SK-N-SH (cell line): ENCODE measurements at regions not wholly inside any gene's neighbourhood (a gene's known extent, or its start where the extent isn't known, plus 50 kb on each side); places are given as distances from the start of the nearest gene placed in this dataset.

Experiments used
- CTCF ChIA-PET: fragments of 300-600, 350-600 bp; formaldehyde crosslinking; extraction: SDS; loops from one replicate; lab custom pipeline; 2021; lab: Yijun Ruan, JAX
- POLR2A ChIA-PET: fragments of 350-600 bp; sonication (Branson Sonifier 250); formaldehyde crosslinking; extraction: SDS; loops from one replicate; lab custom pipeline; 2020; ENCODE audit warnings: antibody characterized with exemption, inconsistent platforms; lab: Yijun Ruan, JAX
- DNase-seq: peaks from one replicate; pipeline ENCODE4 v3.0.0; 2012
- H2AFZ ChIP-seq: fragments of 200-600 bp; sonication (generic); 2 replicates; pipeline ENCODE4 v1.8.1; 2016; ENCODE audit warnings: antibody characterized with exemption, mild to moderate bottlenecking, low read depth
- H3F3A ChIP-seq: fragments of 200-600 bp; sonication (generic); replicated peaks from 2 replicates; pipeline ENCODE3; 2016; ENCODE audit warnings: antibody characterized with exemption, mild to moderate bottlenecking; ENCODE audit not compliant: insufficient read depth
- H3K27ac ChIP-seq, 2 experiments: fragments of 200-500 bp in 1 of 2; fragments of 200-600 bp in 1 of 2; sonication (Bioruptor generic) in 1 of 2; sonication (generic), shearing (Covaris generic) in 1 of 2; 2 replicates each; pipeline versions ENCODE4 v1.5.1 to v1.6.1; 2014 to 2016; ENCODE audit warnings: low read depth in 2 of 2, inconsistent platforms in 1 of 2, low read length in 1 of 2, mild to moderate bottlenecking in 1 of 2, mixed read lengths in 1 of 2
- H3K27me3 ChIP-seq: fragments of 200-600 bp; sonication (generic), shearing (Covaris generic); 2 replicates; pipeline ENCODE4 v1.6.1; 2016; ENCODE audit warnings: mixed run types; ENCODE audit not compliant: insufficient read depth
- H3K36me3 ChIP-seq, 2 experiments: fragments of 200-500 bp in 1 of 2; fragments of 200-600 bp in 1 of 2; sonication (Bioruptor generic) in 1 of 2; sonication (generic) in 1 of 2; replicated peaks in 1 of 2; 2 replicates each; pipeline versions ENCODE3 to v1.5.1; 2014 to 2016; ENCODE audit warnings: low read length in 1 of 2, mild to moderate bottlenecking in 1 of 2; ENCODE audit not compliant: insufficient read depth in 2 of 2, control insufficient read depth in 1 of 2
- H3K4me1 ChIP-seq, 2 experiments: fragments of 200-500 bp in 1 of 2; fragments of 200-600 bp in 1 of 2; sonication (Bioruptor generic) in 1 of 2; sonication (generic), shearing (Covaris generic) in 1 of 2; 2 replicates each; pipeline versions ENCODE4 v1.5.1 to v1.6.1; 2014 to 2016; ENCODE audit warnings: low read depth in 1 of 2, low read length in 1 of 2, mixed run types in 1 of 2; ENCODE audit not compliant: insufficient read depth in 2 of 2, control insufficient read depth in 1 of 2
- H3K4me2 ChIP-seq: fragments of 200-600 bp; sonication (generic), shearing (Covaris generic); 2 replicates; pipeline ENCODE4 v1.6.1; 2017; ENCODE audit warnings: mixed run types
- H3K4me3 ChIP-seq, 2 experiments: fragments of 200-500 bp in 1 of 2; fragments of 200-600 bp in 1 of 2; sonication (Bioruptor generic) in 1 of 2; sonication (generic), shearing (Covaris generic) in 1 of 2; 2 replicates each; pipeline versions ENCODE4 v1.5.1 to v1.8.1; 2014 to 2016; ENCODE audit warnings: low read depth in 2 of 2, inconsistent platforms in 1 of 2, low read length in 1 of 2, mild to moderate bottlenecking in 1 of 2, mixed read lengths in 1 of 2, moderate library complexity in 1 of 2
- H3K79me2 ChIP-seq: fragments of 200-600 bp; sonication (generic); 2 replicates; pipeline ENCODE4 v1.8.1; 2017; ENCODE audit warnings: mild to moderate bottlenecking; ENCODE audit not compliant: insufficient read depth
- H3K9ac ChIP-seq: fragments of 200-600 bp; sonication (generic); 2 replicates; pipeline ENCODE4 v1.6.1; 2017; ENCODE audit warnings: mixed run types
- H3K9me2 ChIP-seq: fragments of 200-600 bp; sonication (generic); 2 replicates; pipeline ENCODE4 v1.6.1; 2017; ENCODE audit warnings: mixed run types
- H3K9me3 ChIP-seq: fragments of 200-600 bp; sonication (generic); 2 replicates; pipeline ENCODE4 v1.6.1; 2017; ENCODE audit warnings: mixed run types, mild to moderate bottlenecking, moderate library complexity
- H4K20me1 ChIP-seq: fragments of 200-600 bp; sonication (generic); 2 replicates; pipeline ENCODE4 v1.6.1; 2017; ENCODE audit warnings: mild to moderate bottlenecking, mixed run types; ENCODE audit not compliant: insufficient read depth
- EZH2phosphoT487 ChIP-seq: fragments of 200-600 bp; sonication (generic); IDR thresholded peaks from 2 replicates; pipeline ENCODE4 v1.6.1; 2017; ENCODE audit warnings: low read depth, mixed run types, mild to moderate bottlenecking, antibody characterized with exemption, moderate library complexity, borderline replicate concordance
- FOSL2 ChIP-seq: IDR thresholded peaks from 2 replicates; pipeline ENCODE4 v1.4.0; 2012; ENCODE audit warnings: low read depth, mild to moderate bottlenecking, moderate library complexity, borderline replicate concordance
- FOXJ3 ChIP-seq: sonication (generic); formaldehyde crosslinking; IDR thresholded peaks from 2 replicates; pipeline ENCODE4 v1.5.1; 2020; ENCODE audit warnings: mild to moderate bottlenecking, missing genetic modification reagents
- GABPA ChIP-seq: IDR thresholded peaks from 2 replicates; pipeline ENCODE4 v1.4.0; 2012; ENCODE audit warnings: low read depth, mild to moderate bottlenecking
- IRF3 ChIP-seq: fragments of 150-350 bp; IDR thresholded peaks from 2 replicates; pipeline ENCODE4 v1.6.1; 2016; ENCODE audit warnings: mild to moderate bottlenecking, low read depth, low read length
- JUND ChIP-seq: IDR thresholded peaks from 2 replicates; pipeline ENCODE4 v1.4.0; 2012
- MAX ChIP-seq: IDR thresholded peaks from 2 replicates; pipeline ENCODE4 v1.4.0; 2012; ENCODE audit warnings: low read depth
- MEF2A ChIP-seq: IDR thresholded peaks from 2 replicates; pipeline ENCODE4 v1.4.0; 2012; ENCODE audit warnings: low read depth, borderline replicate concordance
- NFIC ChIP-seq: IDR thresholded peaks from 2 replicates; pipeline ENCODE4 v1.4.0; 2012; ENCODE audit warnings: borderline replicate concordance
- NRF1 ChIP-seq: IDR thresholded peaks from 2 replicates; pipeline ENCODE4 v1.6.1; 2012; ENCODE audit warnings: low read depth, mild to moderate bottlenecking, low read length
- PBX3 ChIP-seq: IDR thresholded peaks from 2 replicates; pipeline ENCODE4; 2012
- RCOR1 ChIP-seq: fragments of 150-350 bp; IDR thresholded peaks from 2 replicates; pipeline ENCODE4 v1.6.1; 2017; ENCODE audit warnings: antibody characterized with exemption, low read length
- RXRA ChIP-seq: IDR thresholded peaks from 2 replicates; pipeline ENCODE4 v1.4.0; 2012; ENCODE audit warnings: low read depth, mild to moderate bottlenecking, borderline replicate concordance
- SIN3A ChIP-seq: IDR thresholded peaks from 2 replicates; pipeline ENCODE4 v1.6.1; 2012; ENCODE audit warnings: low read depth, mild to moderate bottlenecking, low read length, moderate library complexity, borderline replicate concordance
- SMC3 ChIP-seq: IDR thresholded peaks from 2 replicates; pipeline ENCODE4 v1.6.1; 2012; ENCODE audit warnings: low read depth, low read length, improper control_type of control experiment
- TAF1 ChIP-seq: IDR thresholded peaks from 2 replicates; pipeline ENCODE4 v1.6.1; 2012; ENCODE audit warnings: low read depth, mild to moderate bottlenecking, low read length, moderate library complexity, borderline replicate concordance
- TCF12 ChIP-seq: IDR thresholded peaks from 2 replicates; pipeline ENCODE4 v1.4.0; 2012
- TEAD4 ChIP-seq: IDR thresholded peaks from 2 replicates; pipeline ENCODE4 v1.4.0; 2012; ENCODE audit warnings: mild to moderate bottlenecking, borderline replicate concordance; ENCODE audit not compliant: insufficient read depth
- WGBS: methylation state at CpG from one replicate; pipeline ENCODE4 v1.1.6; 2017; ENCODE audit warnings: low lambda C conversion rate; 5-methylcytosine and 5-hydroxymethylcytosine counted together

GRCh38 chr1:81681114-81681513 is 119.6 kb upstream of the ADGRL2 start:
- Histone ChIP-seq H3K4me1 (peaks cover 3 to 21% of the 10 kb centered on the region in 2 experiments; a peak in 2 of 4 replicates), H3K4me3 (no peak overlapping the region), H3K27ac (peak overlapping the region in 1 of 2 experiments; percentile 29; a peak in 2 of 4 replicates), H3K27me3 (no peaks in the 10 kb centered on the region), H3K4me2 (no peak overlapping the region), H4K20me1 (no peaks in the 10 kb centered on the region), H3K9me3 (no peaks in the 10 kb centered on the region), H3F3A (peaks cover 3% of the 10 kb centered on the region), H3K9ac (no peak overlapping the region), H3K36me3 (no peaks in the 10 kb centered on the region), H3K9me2 (no peaks in the 10 kb centered on the region), H3K79me2 (no peaks in the 10 kb centered on the region), H2AFZ (peak overlapping the region; percentile 30; the same call in 1 of the 2 replicates)
- POLR2A ChIA-PET: no interaction called here
- DNase-seq: no peak
- CTCF ChIA-PET: interaction anchor here (0.9 kb wide), 1 partner anchor 130 kb away, joined by 3 read pairs; no protein-coding TSS in a partner anchor
- WGBS: 58% methylated on average over 2 of the region's 2 CpGs
- TF ChIP-seq IRF3 (no peak), TEAD4 (no peak), MAX (no peak), MEF2A (no peak), TAF1 (no peak), JUND (no peak), GABPA (no peak), FOXJ3 (CRISPR knock-in tag) (no peak)

GRCh38 chr1:81679942-81680341 is 120.8 kb upstream of the ADGRL2 start:
- Histone ChIP-seq H3K79me2 (no peaks in the 10 kb centered on the region), H3K36me3 (no peaks in the 10 kb centered on the region), H3F3A (peaks cover 3% of the 10 kb centered on the region), H4K20me1 (no peaks in the 10 kb centered on the region), H3K4me1 (peaks cover 3 to 21% of the 10 kb centered on the region in 2 experiments; a peak in 2 of 4 replicates), H2AFZ (no peak overlapping the region), H3K4me2 (no peak overlapping the region), H3K9me3 (no peaks in the 10 kb centered on the region), H3K27me3 (no peaks in the 10 kb centered on the region), H3K9ac (no peak overlapping the region), H3K4me3 (no peak overlapping the region), H3K27ac (no peak overlapping the region), H3K9me2 (no peaks in the 10 kb centered on the region)
- CTCF ChIA-PET: no interaction called here
- DNase-seq: no peak
- 87% methylated on average over 3 of the region's 3 CpGs for WGBS
- no peak for TF ChIP-seq TCF12
- TF ChIP-seq RCOR1: no peak
- TF ChIP-seq TAF1: no peak
- TF ChIP-seq SIN3A: no peak
- no peak for TF ChIP-seq IRF3
- no peak for TF ChIP-seq PBX3
- TF ChIP-seq EZH2phosphoT487: no peak
- TF ChIP-seq MEF2A: no peak
- TF ChIP-seq NRF1: no peak
- no peak for TF ChIP-seq NFIC
- TF ChIP-seq FOSL2: no peak
- no peak for TF ChIP-seq MAX
- TF ChIP-seq SMC3: no peak
- no peak for TF ChIP-seq FOXJ3 (CRISPR knock-in tag)
- TF ChIP-seq RXRA: no peak
- POLR2A ChIA-PET: no interaction called here
